Keratinocyte (primary cell): ENCODE measurements at regions not wholly inside any gene's neighbourhood (a gene's known extent, or its start where the extent isn't known, plus 50 kb on each side); places are given as distances from the start of the nearest gene placed in this dataset.

Experiments
- DNase-seq: peaks from one replicate; pipeline ENCODE4 v3.0.0-alpha.2; 2011; ENCODE audit warnings: low read depth, missing footprints, low spot score
- FAIRE-seq: peaks from 2 replicates; lab custom pipeline; 2011; peaks lifted over from hg19 to GRCh38; lab: Jason Lieb, UNC
- H2AFZ ChIP-seq: 2 replicates; pipeline ENCODE4 v1.6.0; 2012; ENCODE audit warnings: low read length, control low read depth, inconsistent platforms; ENCODE audit not compliant: control insufficient read depth
- H3K27ac ChIP-seq: 2 replicates; pipeline ENCODE4 v1.5.1; 2011; ENCODE audit warnings: low read length; ENCODE audit not compliant: control insufficient read depth, insufficient read depth
- H3K27me3 ChIP-seq: 3 replicates; pipeline ENCODE4 v1.6.0; 2011; ENCODE audit warnings: low read length; ENCODE audit not compliant: control insufficient read depth, insufficient read depth; ENCODE audit errors: extremely low read depth
- H3K36me3 ChIP-seq, 2 experiments: 2 replicates in 1 of 2; 3 replicates in 1 of 2; pipeline ENCODE4 v1.5.1; 2011; ENCODE audit warnings: low read length in 2 of 2, mild to moderate bottlenecking in 1 of 2; ENCODE audit not compliant: control insufficient read depth in 2 of 2, insufficient read depth in 2 of 2; ENCODE audit errors: extremely low read depth in 1 of 2
- H3K4me1 ChIP-seq: 3 replicates; pipeline ENCODE4 v1.5.1; 2011; ENCODE audit warnings: low read length; ENCODE audit not compliant: control insufficient read depth, insufficient read depth; ENCODE audit errors: extremely low read depth
- H3K4me2 ChIP-seq: 3 replicates; pipeline ENCODE4 v1.6.0; 2011; ENCODE audit warnings: low read depth, low read length; ENCODE audit not compliant: control insufficient read depth, insufficient read depth; ENCODE audit errors: extremely low read depth
- H3K4me3 ChIP-seq, 3 experiments: fragments of 200-600 bp in 1 of 3; sonication (generic) in 1 of 3; 2 replicates in 2 of 3; 3 replicates in 1 of 3; pipeline ENCODE4 v1.5.1; 2011 to 2016; ENCODE audit warnings: low read length in 3 of 3, mild to moderate bottlenecking in 3 of 3, control low read depth in 2 of 3, inconsistent platforms in 1 of 3, low read depth in 1 of 3, mixed read lengths in 1 of 3, mixed run types in 1 of 3, moderate library complexity in 1 of 3; ENCODE audit not compliant: control insufficient read depth in 2 of 3, insufficient read depth in 2 of 3; ENCODE audit errors: extremely low read depth in 1 of 3
- H3K79me2 ChIP-seq: 2 replicates; pipeline ENCODE4 v1.6.0; 2012; ENCODE audit warnings: low read length; ENCODE audit not compliant: control insufficient read depth, insufficient read depth
- H3K9ac ChIP-seq: 3 replicates; pipeline ENCODE4 v1.6.0; 2011; ENCODE audit warnings: low read length; ENCODE audit not compliant: control insufficient read depth, insufficient read depth; ENCODE audit errors: extremely low read depth
- H3K9me1 ChIP-seq: 3 replicates; pipeline ENCODE4 v1.6.0; 2011; ENCODE audit warnings: low read length; ENCODE audit not compliant: control insufficient read depth, insufficient read depth; ENCODE audit errors: extremely low read depth
- H3K9me3 ChIP-seq: 2 replicates; pipeline ENCODE4 v1.5.1; 2012; ENCODE audit warnings: low read depth, low read length; ENCODE audit not compliant: control insufficient read depth
- H4K20me1 ChIP-seq: 3 replicates; pipeline ENCODE4 v1.6.0; 2011; ENCODE audit warnings: low read length; ENCODE audit not compliant: control insufficient read depth, insufficient read depth; ENCODE audit errors: extremely low read depth
- CTCF ChIP-seq, 3 experiments: IDR thresholded peaks in 1 of 3; conservative IDR thresholded peaks in 1 of 3; optimal IDR thresholded peaks in 1 of 3; 2 replicates in 2 of 3; 3 replicates in 1 of 3; pipeline versions ENCODE3 to v1.5.1; 2011; ENCODE audit warnings: low read length in 3 of 3, mild to moderate bottlenecking in 3 of 3, moderate library complexity in 2 of 3, control low read depth in 1 of 3, inconsistent platforms in 1 of 3; ENCODE audit not compliant: insufficient read depth in 2 of 3; ENCODE audit errors: extremely low read depth in 1 of 3
- EZH2 ChIP-seq: IDR thresholded peaks from one replicate; pipeline ENCODE4 v1.6.1; 2012; ENCODE audit warnings: inconsistent platforms, mild to moderate bottlenecking, low read length, moderate library complexity
- dilution Hi-C: fragments of 300-500 bp; cut with MboI; formaldehyde crosslinking; loops from one replicate; pipeline ENCODE4 v1.7.0; 2020; ENCODE audit warnings: low sequenced_read_pairs; ENCODE audit not compliant: extremely low pct_ligation_motif_present

DNA sequence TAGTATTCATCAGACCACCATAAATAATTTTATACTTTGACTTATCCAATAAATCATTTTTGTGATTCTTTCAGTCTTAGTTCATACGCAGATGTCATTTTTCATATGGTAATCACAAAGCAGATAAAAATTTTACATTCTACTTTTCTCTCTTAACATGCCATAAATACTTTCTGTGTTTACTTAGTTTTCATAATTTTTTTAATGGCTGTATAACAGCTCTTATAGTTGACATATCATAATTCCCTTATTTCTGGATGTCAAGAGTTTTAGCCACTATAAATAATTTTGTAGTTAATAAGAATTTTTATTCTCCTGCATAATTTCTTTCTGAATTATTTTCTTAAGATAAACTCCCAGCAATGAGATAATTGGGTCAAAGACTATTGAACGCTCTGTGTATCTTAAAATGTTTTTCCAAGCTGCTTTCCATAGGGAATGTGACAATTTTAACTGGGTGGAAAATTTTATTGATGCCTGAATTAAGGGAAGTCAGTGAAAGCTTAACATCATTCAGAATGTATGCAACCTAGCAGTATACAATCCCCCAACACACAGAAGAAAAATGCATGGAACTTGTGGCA, 702.7 kb downstream of the EPM2A start:
- DNase-seq (no peak), FAIRE-seq (no peak)
- Histone ChIP-seq H4K20me1 (no peaks in the 10 kb centered on the region), H3K27me3 (no peaks in the 10 kb centered on the region), H3K4me2 (no peak overlapping the region), H3K79me2 (no peaks in the 10 kb centered on the region), H3K36me3 (no peaks in the 10 kb centered on the region), H3K9ac (no peak overlapping the region), H3K9me3 (no peaks in the 10 kb centered on the region), H3K4me1 (no peaks in the 10 kb centered on the region), H2AFZ (no peak overlapping the region), H3K9me1 (no peaks in the 10 kb centered on the region), H3K4me3 (no peak overlapping the region), H3K27ac (no peak overlapping the region)
- TF ChIP-seq EZH2, result no peak
- no peak for TF ChIP-seq CTCF (optimal IDR thresholded peaks at IDR 0.05 in 1 of 3, IDR thresholded peaks at IDR 0.05 in 1 of 3, conservative IDR thresholded peaks at IDR 0.05 in 1 of 3; ENCODE audit: extremely low read depth in 1 of 3, insufficient read depth in 2 of 3, low read length in 3 of 3)
- dilution Hi-C loops, result no loop called here

GRCh38 chr6:145034664-145035063, 700.7 kb downstream of the EPM2A start:
- no peaks in the 10 kb centered on the region for H3K9me3 ChIP-seq
- H3K79me2 ChIP-seq, result no peaks in the 10 kb centered on the region
- no peak overlapping the region for H3K9ac ChIP-seq
- H2AFZ ChIP-seq, result no peak overlapping the region
- no peaks in the 10 kb centered on the region for H3K4me1 ChIP-seq
- H3K27me3 ChIP-seq, result no peaks in the 10 kb centered on the region
- H3K4me3 ChIP-seq, result no peak overlapping the region
- H4K20me1 ChIP-seq, result no peaks in the 10 kb centered on the region
- FAIRE-seq (no peak), DNase-seq (no peak)
- TF ChIP-seq CTCF (optimal IDR thresholded peaks at IDR 0.05 in 1 of 3, IDR thresholded peaks at IDR 0.05 in 1 of 3, conservative IDR thresholded peaks at IDR 0.05 in 1 of 3; ENCODE audit: extremely low read depth in 1 of 3, insufficient read depth in 2 of 3, low read length in 3 of 3) (no peak), EZH2 (no peak)
- dilution Hi-C loops, result no loop called here
- H3K4me2 ChIP-seq, result no peak overlapping the region
- H3K27ac ChIP-seq, result no peak overlapping the region
- no peaks in the 10 kb centered on the region for H3K9me1 ChIP-seq
- H3K36me3 ChIP-seq, result no peaks in the 10 kb centered on the region
